HUES48 (cell line): ENCODE measurements at regions not wholly inside any gene's neighbourhood (a gene's known extent, or its start where the extent isn't known, plus 50 kb on each side); places are given as distances from the start of the nearest gene placed in this dataset.
"Not testable (repeated sequence)": the region's sequence is repeated elsewhere in the genome, so short reads cannot be mapped to it uniquely, and the experiment has no call there.

Source experiments
- H3K27ac ChIP-seq: one replicate; pipeline ENCODE4 v1.7.0; 2013; ENCODE audit warnings: low read depth, low read length, inconsistent platforms
- H3K27me3 ChIP-seq: 2 replicates; pipeline ENCODE4 v1.6.1; 2013; ENCODE audit warnings: mild to moderate bottlenecking, low read length; ENCODE audit not compliant: control insufficient read depth, insufficient read depth
- H3K36me3 ChIP-seq: 2 replicates; pipeline ENCODE4 v1.6.1; 2013; ENCODE audit warnings: low read length; ENCODE audit not compliant: control insufficient read depth, insufficient read depth
- H3K4me1 ChIP-seq: 2 replicates; pipeline ENCODE4 v1.6.1; 2013; ENCODE audit warnings: mild to moderate bottlenecking, low read length; ENCODE audit not compliant: control insufficient read depth, insufficient read depth
- H3K4me3 ChIP-seq: 2 replicates; pipeline ENCODE4 v1.5.1; 2013; ENCODE audit warnings: mild to moderate bottlenecking, low read depth, low read length
- H3K9ac ChIP-seq: 2 replicates; pipeline ENCODE4 v1.6.1; 2013; ENCODE audit warnings: mild to moderate bottlenecking, low read depth, low read length, moderate library complexity
- H3K9me3 ChIP-seq: 2 replicates; pipeline ENCODE4 v1.6.1; 2013; ENCODE audit warnings: low read length; ENCODE audit not compliant: control insufficient read depth, insufficient read depth

GRCh38 chr12:83893101-83893500 is 1019.5 kb downstream of the SLC6A15 start:
- H3K9me3 ChIP-seq: 0 out of 2 replicates have a peak, but pooled peaks cover 2% of the 10 kb centered on the region

GRCh38 chr12:83889745-83890144 is 1022.9 kb downstream of the SLC6A15 start:
- H3K4me3 ChIP-seq: no peak overlapping the region
- H3K9me3 ChIP-seq: 0 out of 2 replicates have a peak, but pooled peaks cover 2% of the 10 kb centered on the region
- H3K36me3 ChIP-seq: no peaks in the 10 kb centered on the region
- H3K9ac ChIP-seq: no peak overlapping the region
- H3K27ac ChIP-seq: no peak overlapping the region
- no peaks in the 10 kb centered on the region for H3K4me1 ChIP-seq
- H3K27me3 ChIP-seq: no peaks in the 10 kb centered on the region

More at GRCh38 chr12:83893101-83893500, 1019.5 kb downstream of the SLC6A15 start:
- Histone ChIP-seq H3K4me1 (no peaks in the 10 kb centered on the region), H3K4me3 (no peak overlapping the region), H3K36me3 (no peaks in the 10 kb centered on the region), H3K9ac (no peak overlapping the region), H3K27ac (no peak overlapping the region), H3K27me3 (no peaks in the 10 kb centered on the region)

GRCh38 chr12:83886479-83886878 is 1026.1 kb downstream of the SLC6A15 start:
- H3K4me1 ChIP-seq: no peaks in the 10 kb centered on the region
- H3K36me3 ChIP-seq: no peaks in the 10 kb centered on the region
- no peak overlapping the region for H3K9ac ChIP-seq
- H3K9me3 ChIP-seq: 0 out of 2 replicates have a peak, but pooled peaks cover 2% of the 10 kb centered on the region
- H3K27me3 ChIP-seq: no peaks in the 10 kb centered on the region
- H3K4me3 ChIP-seq: no peak overlapping the region
- no peak overlapping the region for H3K27ac ChIP-seq

GRCh38 chr12:83870921-83871599 is 1041.5 kb downstream of the SLC6A15 start:
- H3K4me3 ChIP-seq, H3K9me3 ChIP-seq, H3K27ac ChIP-seq, H3K27me3 ChIP-seq, H3K9ac ChIP-seq, H3K36me3 ChIP-seq, H3K4me1 ChIP-seq: not testable (repeated sequence)

- no peaks in the 10 kb centered on the region for H3K27me3 ChIP-seq
- peaks cover 7% of the 10 kb centered on the region; the same call in 1 of the 2 replicates for H3K9me3 ChIP-seq
- H3K4me1 ChIP-seq: no peaks in the 10 kb centered on the region
- H3K9ac ChIP-seq: no peak overlapping the region
- H3K4me3 ChIP-seq: no peak overlapping the region
- H3K36me3 ChIP-seq: no peaks in the 10 kb centered on the region
- no peak overlapping the region for H3K27ac ChIP-seq
Measured at GRCh38 chr12:83866477-83866876, 1046.1 kb downstream of the SLC6A15 start.

GRCh38 chr12:83865431-83865830 is 1047.2 kb downstream of the SLC6A15 start:
- Histone ChIP-seq H3K9me3 (peaks cover under 1% of the 10 kb centered on the region; the same call in 1 of the 2 replicates), H3K27ac (no peak overlapping the region), H3K27me3 (no peaks in the 10 kb centered on the region), H3K9ac (no peak overlapping the region), H3K4me3 (no peak overlapping the region), H3K4me1 (no peaks in the 10 kb centered on the region), H3K36me3 (no peaks in the 10 kb centered on the region)

- no peak overlapping the region for H3K27ac ChIP-seq
- H3K9ac ChIP-seq: no peak overlapping the region
- H3K36me3 ChIP-seq: no peaks in the 10 kb centered on the region
- H3K27me3 ChIP-seq: no peaks in the 10 kb centered on the region
- H3K4me3 ChIP-seq: no peak overlapping the region
- no peaks in the 10 kb centered on the region for H3K9me3 ChIP-seq
- H3K4me1 ChIP-seq: no peaks in the 10 kb centered on the region
Measured at GRCh38 chr12:83864054-83864453, 1048.5 kb downstream of the SLC6A15 start.

GRCh38 chr12:83859021-83859420 is 1053.6 kb downstream of the SLC6A15 start:
- H3K4me3 ChIP-seq: no peak overlapping the region
- H3K9ac ChIP-seq: no peak overlapping the region
- no peaks in the 10 kb centered on the region for H3K36me3 ChIP-seq
- no peak overlapping the region for H3K27ac ChIP-seq
- no peaks in the 10 kb centered on the region for H3K27me3 ChIP-seq
- H3K9me3 ChIP-seq: peaks cover 6% of the 10 kb centered on the region; the same call in 1 of the 2 replicates
- no peaks in the 10 kb centered on the region for H3K4me1 ChIP-seq

GRCh38 chr12:83856803-83857202 is 1055.8 kb downstream of the SLC6A15 start:
- Histone ChIP-seq H3K36me3 (no peaks in the 10 kb centered on the region), H3K9me3 (peaks cover 6% of the 10 kb centered on the region; the same call in 1 of the 2 replicates), H3K4me3 (no peak overlapping the region), H3K4me1 (no peaks in the 10 kb centered on the region), H3K27ac (no peak overlapping the region), H3K9ac (no peak overlapping the region), H3K27me3 (no peaks in the 10 kb centered on the region)

GRCh38 chr12:83850531-83850930 is 1062.1 kb downstream of the SLC6A15 start:
- H3K27me3 ChIP-seq: no peaks in the 10 kb centered on the region
- H3K4me3 ChIP-seq: no peak overlapping the region
- no peaks in the 10 kb centered on the region for H3K36me3 ChIP-seq
- H3K27ac ChIP-seq: no peak overlapping the region
- no peaks in the 10 kb centered on the region for H3K4me1 ChIP-seq
- H3K9ac ChIP-seq: no peak overlapping the region
- H3K9me3 ChIP-seq: peaks cover 3% of the 10 kb centered on the region; the same call in 1 of the 2 replicates

- no peak overlapping the region for H3K4me3 ChIP-seq
- no peaks in the 10 kb centered on the region for H3K9me3 ChIP-seq
- no peaks in the 10 kb centered on the region for H3K4me1 ChIP-seq
- H3K27me3 ChIP-seq: no peaks in the 10 kb centered on the region
- no peak overlapping the region for H3K9ac ChIP-seq
- no peak overlapping the region for H3K27ac ChIP-seq
- no peaks in the 10 kb centered on the region for H3K36me3 ChIP-seq
Measured at GRCh38 chr12:83848702-83849101, 1063.9 kb downstream of the SLC6A15 start.
